ENCODE measurements at regions not wholly inside any gene's neighbourhood (a gene's known extent, or its start where the extent isn't known, plus 50 kb on each side); places are given as distances from the start of the nearest gene placed in this dataset.

DNA sequence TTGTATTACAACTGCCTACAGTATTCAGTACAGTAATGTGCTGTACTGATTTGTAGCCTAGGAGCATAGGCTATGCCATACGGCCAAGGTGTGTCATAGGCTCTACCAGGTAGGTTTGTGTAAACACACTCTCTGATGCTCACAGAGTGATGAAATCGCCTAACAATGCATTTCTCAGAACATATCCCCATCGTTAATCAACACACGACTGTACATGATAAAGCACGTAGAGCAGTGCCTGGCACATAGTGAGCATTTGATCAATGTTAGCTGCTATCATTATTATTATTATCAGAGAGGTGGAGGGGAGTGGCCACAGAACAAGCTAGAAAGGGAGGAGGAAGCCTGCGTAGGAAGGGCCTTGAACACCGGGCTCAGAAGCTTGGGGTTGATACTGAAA is 81.1 kb upstream of the LHX1 start:
- no peak overlapping the region for H3K27ac Mint-ChIP-seq
- no peak for ATAC-seq
- H3K4me2 ChIP-seq: no peak overlapping the region
- peaks cover 22% of the 10 kb centered on the region for H3K4me1 Mint-ChIP-seq
- peaks cover 6% of the 10 kb centered on the region for H3K27me3 Mint-ChIP-seq (ENCODE audit: insufficient read depth, low read depth, poor library complexity)
- no peak for DNase-seq (ENCODE audit: low spot score)
- no peak overlapping the region for H3K4me3 Mint-ChIP-seq
- H3K27ac ChIP-seq (ENCODE audit: low read depth): no peak overlapping the region
- no peaks in the 10 kb centered on the region for H3K79me2 ChIP-seq (replicated peaks; ENCODE audit: insufficient read depth)
- no peaks in the 10 kb centered on the region for H3K36me3 ChIP-seq (ENCODE audit: insufficient read depth)
- no peaks in the 10 kb centered on the region for H4K20me1 ChIP-seq (replicated peaks; ENCODE audit: insufficient read depth)
- no peaks in the 10 kb centered on the region; the same call in 2 of the 3 replicates for H3K9me3 Mint-ChIP-seq
- no peak overlapping the region for H2AFZ ChIP-seq
- TF ChIP-seq ZNF114 (CRISPR knock-in tag; IDR thresholded peaks at IDR 0.05): no peak
- TF ChIP-seq, protein P1, sequence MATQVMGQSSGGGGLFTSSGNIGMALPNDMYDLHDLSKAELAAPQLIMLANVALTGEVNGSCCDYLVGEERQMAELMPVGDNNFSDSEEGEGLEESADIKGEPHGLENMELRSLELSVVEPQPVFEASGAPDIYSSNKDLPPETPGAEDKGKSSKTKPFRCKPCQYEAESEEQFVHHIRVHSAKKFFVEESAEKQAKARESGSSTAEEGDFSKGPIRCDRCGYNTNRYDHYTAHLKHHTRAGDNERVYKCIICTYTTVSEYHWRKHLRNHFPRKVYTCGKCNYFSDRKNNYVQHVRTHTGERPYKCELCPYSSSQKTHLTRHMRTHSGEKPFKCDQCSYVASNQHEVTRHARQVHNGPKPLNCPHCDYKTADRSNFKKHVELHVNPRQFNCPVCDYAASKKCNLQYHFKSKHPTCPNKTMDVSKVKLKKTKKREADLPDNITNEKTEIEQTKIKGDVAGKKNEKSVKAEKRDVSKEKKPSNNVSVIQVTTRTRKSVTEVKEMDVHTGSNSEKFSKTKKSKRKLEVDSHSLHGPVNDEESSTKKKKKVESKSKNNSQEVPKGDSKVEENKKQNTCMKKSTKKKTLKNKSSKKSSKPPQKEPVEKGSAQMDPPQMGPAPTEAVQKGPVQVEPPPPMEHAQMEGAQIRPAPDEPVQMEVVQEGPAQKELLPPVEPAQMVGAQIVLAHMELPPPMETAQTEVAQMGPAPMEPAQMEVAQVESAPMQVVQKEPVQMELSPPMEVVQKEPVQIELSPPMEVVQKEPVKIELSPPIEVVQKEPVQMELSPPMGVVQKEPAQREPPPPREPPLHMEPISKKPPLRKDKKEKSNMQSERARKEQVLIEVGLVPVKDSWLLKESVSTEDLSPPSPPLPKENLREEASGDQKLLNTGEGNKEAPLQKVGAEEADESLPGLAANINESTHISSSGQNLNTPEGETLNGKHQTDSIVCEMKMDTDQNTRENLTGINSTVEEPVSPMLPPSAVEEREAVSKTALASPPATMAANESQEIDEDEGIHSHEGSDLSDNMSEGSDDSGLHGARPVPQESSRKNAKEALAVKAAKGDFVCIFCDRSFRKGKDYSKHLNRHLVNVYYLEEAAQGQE (IDR thresholded peaks at IDR 0.05; ENCODE audit: unreplicated experiment): no peak
- no peaks in the 10 kb centered on the region for H3K36me3 Mint-ChIP-seq (ENCODE audit: low read depth)
- no peak overlapping the region for H3K4me3 ChIP-seq
- H3K9me2 ChIP-seq (ENCODE audit: insufficient read depth): no peaks in the 10 kb centered on the region; the same call in 1 of the 2 replicates
- no peaks in the 10 kb centered on the region for H3F3A ChIP-seq (replicated peaks; ENCODE audit: low read depth)
- H3K4me1 ChIP-seq (ENCODE audit: insufficient read depth): peaks cover 12% of the 10 kb centered on the region
- H3K27me3 ChIP-seq (ENCODE audit: insufficient read depth): no peaks in the 10 kb centered on the region

DNA sequence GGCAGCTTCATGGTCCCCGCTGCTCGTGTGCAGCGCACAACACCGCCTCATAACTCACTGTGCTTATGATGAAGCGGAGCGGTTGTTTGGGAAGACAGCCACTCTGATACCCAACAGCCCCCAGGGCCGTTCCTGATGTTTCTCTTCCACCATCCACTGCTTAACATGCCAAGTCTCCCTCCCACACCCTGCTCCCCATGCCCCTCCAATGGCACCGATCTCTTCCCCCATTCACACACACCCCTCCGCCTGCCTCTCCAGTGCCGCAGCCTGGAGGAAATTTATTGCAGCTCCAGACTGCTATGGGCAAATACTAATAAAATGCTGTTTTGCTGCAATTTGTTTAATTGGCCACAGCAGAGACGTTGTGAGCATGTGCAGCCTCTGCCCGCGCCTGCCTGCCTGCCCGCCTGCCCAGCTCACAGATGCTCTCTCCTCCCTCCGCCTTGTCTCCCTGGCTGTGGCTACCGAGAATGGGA is 80.3 kb upstream of the LHX1 start:
- Histone ChIP-seq H2AFZ (no peak overlapping the region), H3K9me2 (ENCODE audit: insufficient read depth) (no peaks in the 10 kb centered on the region; the same call in 1 of the 2 replicates), H3K79me2 (replicated peaks; ENCODE audit: insufficient read depth) (no peaks in the 10 kb centered on the region), H4K20me1 (replicated peaks; ENCODE audit: insufficient read depth) (no peaks in the 10 kb centered on the region), H3K4me3 (no peak overlapping the region), H3K27me3 (ENCODE audit: insufficient read depth) (no peaks in the 10 kb centered on the region), H3K4me2 (no peak overlapping the region), H3K36me3 (ENCODE audit: insufficient read depth) (no peaks in the 10 kb centered on the region), H3F3A (replicated peaks; ENCODE audit: low read depth) (no peaks in the 10 kb centered on the region), H3K4me1 (ENCODE audit: insufficient read depth) (peaks cover 12% of the 10 kb centered on the region), H3K27ac (ENCODE audit: low read depth) (no peak overlapping the region)
- Mint-ChIP-seq H3K4me1 (peaks cover 22% of the 10 kb centered on the region), H3K9me3 (no peaks in the 10 kb centered on the region; the same call in 2 of the 3 replicates), H3K4me3 (no peak overlapping the region), H3K27me3 (ENCODE audit: insufficient read depth, low read depth, poor library complexity) (peaks cover 8% of the 10 kb centered on the region), H3K27ac (no peak overlapping the region), H3K36me3 (ENCODE audit: low read depth) (no peaks in the 10 kb centered on the region)
- DNase-seq (ENCODE audit: low spot score) (no peak), ATAC-seq (no peak)
- TF ChIP-seq ZNF331 (CRISPR knock-in tag; IDR thresholded peaks at IDR 0.05; ENCODE audit: low read depth) (no peak), STAT1 (IDR thresholded peaks at IDR 0.05; ENCODE audit: unreplicated experiment) (no peak), EZH2phosphoT487 (IDR thresholded peaks at IDR 0.05; ENCODE audit: unreplicated experiment) (no peak), EZH2 (IDR thresholded peaks at IDR 0.05; ENCODE audit: low read depth, unreplicated experiment) (no peak), POLR2AphosphoS5 (IDR thresholded peaks at IDR 0.05; ENCODE audit: low read depth) (no peak), CREB1 (CRISPR knock-in tag; IDR thresholded peaks at IDR 0.05; ENCODE audit: low read depth) (no peak), NANOG (IDR thresholded peaks at IDR 0.05; ENCODE audit: borderline replicate concordance) (no peak)
- TF ChIP-seq, protein P2, sequence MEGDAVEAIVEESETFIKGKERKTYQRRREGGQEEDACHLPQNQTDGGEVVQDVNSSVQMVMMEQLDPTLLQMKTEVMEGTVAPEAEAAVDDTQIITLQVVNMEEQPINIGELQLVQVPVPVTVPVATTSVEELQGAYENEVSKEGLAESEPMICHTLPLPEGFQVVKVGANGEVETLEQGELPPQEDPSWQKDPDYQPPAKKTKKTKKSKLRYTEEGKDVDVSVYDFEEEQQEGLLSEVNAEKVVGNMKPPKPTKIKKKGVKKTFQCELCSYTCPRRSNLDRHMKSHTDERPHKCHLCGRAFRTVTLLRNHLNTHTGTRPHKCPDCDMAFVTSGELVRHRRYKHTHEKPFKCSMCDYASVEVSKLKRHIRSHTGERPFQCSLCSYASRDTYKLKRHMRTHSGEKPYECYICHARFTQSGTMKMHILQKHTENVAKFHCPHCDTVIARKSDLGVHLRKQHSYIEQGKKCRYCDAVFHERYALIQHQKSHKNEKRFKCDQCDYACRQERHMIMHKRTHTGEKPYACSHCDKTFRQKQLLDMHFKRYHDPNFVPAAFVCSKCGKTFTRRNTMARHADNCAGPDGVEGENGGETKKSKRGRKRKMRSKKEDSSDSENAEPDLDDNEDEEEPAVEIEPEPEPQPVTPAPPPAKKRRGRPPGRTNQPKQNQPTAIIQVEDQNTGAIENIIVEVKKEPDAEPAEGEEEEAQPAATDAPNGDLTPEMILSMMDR (conservative IDR thresholded peaks at IDR 0.05; ENCODE audit: low read depth in 2 of 2): no peak
- TF ChIP-seq, protein P3, sequence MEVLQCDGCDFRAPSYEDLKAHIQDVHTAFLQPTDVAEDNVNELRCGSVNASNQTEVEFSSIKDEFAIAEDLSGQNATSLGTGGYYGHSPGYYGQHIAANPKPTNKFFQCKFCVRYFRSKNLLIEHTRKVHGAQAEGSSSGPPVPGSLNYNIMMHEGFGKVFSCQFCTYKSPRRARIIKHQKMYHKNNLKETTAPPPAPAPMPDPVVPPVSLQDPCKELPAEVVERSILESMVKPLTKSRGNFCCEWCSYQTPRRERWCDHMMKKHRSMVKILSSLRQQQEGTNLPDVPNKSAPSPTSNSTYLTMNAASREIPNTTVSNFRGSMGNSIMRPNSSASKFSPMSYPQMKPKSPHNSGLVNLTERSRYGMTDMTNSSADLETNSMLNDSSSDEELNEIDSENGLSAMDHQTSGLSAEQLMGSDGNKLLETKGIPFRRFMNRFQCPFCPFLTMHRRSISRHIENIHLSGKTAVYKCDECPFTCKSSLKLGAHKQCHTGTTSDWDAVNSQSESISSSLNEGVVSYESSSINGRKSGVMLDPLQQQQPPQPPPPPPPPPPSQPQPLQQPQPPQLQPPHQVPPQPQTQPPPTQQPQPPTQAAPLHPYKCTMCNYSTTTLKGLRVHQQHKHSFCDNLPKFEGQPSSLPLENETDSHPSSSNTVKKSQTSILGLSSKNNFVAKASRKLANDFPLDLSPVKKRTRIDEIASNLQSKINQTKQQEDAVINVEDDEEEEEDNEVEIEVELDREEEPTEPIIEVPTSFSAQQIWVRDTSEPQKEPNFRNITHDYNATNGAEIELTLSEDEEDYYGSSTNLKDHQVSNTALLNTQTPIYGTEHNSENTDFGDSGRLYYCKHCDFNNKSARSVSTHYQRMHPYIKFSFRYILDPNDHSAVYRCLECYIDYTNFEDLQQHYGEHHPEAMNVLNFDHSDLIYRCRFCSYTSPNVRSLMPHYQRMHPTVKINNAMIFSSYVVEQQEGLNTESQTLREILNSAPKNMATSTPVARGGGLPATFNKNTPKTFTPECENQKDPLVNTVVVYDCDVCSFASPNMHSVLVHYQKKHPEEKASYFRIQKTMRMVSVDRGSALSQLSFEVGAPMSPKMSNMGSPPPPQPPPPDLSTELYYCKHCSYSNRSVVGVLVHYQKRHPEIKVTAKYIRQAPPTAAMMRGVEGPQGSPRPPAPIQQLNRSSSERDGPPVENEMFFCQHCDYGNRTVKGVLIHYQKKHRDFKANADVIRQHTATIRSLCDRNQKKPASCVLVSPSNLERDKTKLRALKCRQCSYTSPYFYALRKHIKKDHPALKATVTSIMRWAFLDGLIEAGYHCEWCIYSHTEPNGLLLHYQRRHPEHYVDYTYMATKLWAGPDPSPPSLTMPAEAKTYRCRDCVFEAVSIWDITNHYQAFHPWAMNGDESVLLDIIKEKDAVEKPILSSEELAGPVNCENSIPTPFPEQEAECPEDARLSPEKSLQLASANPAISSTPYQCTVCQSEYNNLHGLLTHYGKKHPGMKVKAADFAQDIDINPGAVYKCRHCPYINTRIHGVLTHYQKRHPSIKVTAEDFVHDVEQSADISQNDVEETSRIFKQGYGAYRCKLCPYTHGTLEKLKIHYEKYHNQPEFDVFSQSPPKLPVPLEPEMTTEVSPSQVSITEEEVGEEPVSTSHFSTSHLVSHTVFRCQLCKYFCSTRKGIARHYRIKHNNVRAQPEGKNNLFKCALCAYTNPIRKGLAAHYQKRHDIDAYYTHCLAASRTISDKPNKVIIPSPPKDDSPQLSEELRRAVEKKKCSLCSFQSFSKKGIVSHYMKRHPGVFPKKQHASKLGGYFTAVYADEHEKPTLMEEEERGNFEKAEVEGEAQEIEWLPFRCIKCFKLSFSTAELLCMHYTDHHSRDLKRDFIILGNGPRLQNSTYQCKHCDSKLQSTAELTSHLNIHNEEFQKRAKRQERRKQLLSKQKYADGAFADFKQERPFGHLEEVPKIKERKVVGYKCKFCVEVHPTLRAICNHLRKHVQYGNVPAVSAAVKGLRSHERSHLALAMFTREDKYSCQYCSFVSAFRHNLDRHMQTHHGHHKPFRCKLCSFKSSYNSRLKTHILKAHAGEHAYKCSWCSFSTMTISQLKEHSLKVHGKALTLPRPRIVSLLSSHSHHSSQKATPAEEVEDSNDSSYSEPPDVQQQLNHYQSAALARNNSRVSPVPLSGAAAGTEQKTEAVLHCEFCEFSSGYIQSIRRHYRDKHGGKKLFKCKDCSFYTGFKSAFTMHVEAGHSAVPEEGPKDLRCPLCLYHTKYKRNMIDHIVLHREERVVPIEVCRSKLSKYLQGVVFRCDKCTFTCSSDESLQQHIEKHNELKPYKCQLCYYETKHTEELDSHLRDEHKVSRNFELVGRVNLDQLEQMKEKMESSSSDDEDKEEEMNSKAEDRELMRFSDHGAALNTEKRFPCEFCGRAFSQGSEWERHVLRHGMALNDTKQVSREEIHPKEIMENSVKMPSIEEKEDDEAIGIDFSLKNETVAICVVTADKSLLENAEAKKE (CRISPR knock-in tag; IDR thresholded peaks at IDR 0.05): no peak

Data from GM23338 (cell line).